Retinal pigment epithelial cell (primary cell): ENCODE measurements at regions not wholly inside any gene's neighbourhood (a gene's known extent, or its start where the extent isn't known, plus 50 kb on each side); places are given as distances from the start of the nearest gene placed in this dataset.
"Not testable (repeated sequence)": the region's sequence is repeated elsewhere in the genome, so short reads cannot be mapped to it uniquely, and the experiment has no call there.

Source experiments
- DNase-seq: peaks from one replicate; pipeline ENCODE4 v3.0.0-alpha.2; 2010; ENCODE audit warnings: low read depth
- H3K4me3 ChIP-seq: 2 replicates; pipeline ENCODE4 v1.5.1; 2011; ENCODE audit warnings: mild to moderate bottlenecking, low read length, control low read depth, moderate library complexity
- CTCF ChIP-seq: conservative IDR thresholded peaks from 2 replicates; pipeline ENCODE4 v1.5.1; 2011; ENCODE audit warnings: low read depth, low read length, control low read depth, inconsistent platforms

GRCh38 chr18:8517276-8517675, 92.0 kb upstream of the RAB12 start:
- TF ChIP-seq CTCF = no peak
- H3K4me3 ChIP-seq = no peak overlapping the region
- no peak for DNase-seq

GRCh38 chr18:8519102-8519501, 90.1 kb upstream of the RAB12 start:
- DNase-seq = no peak
- no peak for TF ChIP-seq CTCF
- H3K4me3 ChIP-seq = no peak overlapping the region

DNA sequence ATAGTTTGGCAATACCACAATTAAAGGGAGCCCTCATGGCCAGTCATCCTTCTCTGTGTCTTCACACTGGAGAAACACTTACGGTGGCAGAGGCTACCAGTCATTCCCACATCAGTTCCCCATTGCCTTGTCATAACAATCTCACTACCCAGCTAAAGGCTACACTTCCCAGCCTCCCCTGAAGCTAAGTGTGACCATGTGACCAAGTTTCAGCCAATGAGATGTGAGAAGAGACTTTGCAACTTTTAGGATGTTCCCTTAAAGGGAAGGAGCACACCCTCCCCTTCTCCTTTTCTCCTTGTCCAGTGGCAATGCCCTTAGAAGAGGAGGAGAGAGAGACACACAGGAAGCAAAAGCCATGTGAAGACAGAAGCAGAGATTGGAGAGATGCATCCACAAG, 89.0 kb upstream of the RAB12 start:
- no peak for DNase-seq
- H3K4me3 ChIP-seq = no peak overlapping the region
- no peak for TF ChIP-seq CTCF

DNA sequence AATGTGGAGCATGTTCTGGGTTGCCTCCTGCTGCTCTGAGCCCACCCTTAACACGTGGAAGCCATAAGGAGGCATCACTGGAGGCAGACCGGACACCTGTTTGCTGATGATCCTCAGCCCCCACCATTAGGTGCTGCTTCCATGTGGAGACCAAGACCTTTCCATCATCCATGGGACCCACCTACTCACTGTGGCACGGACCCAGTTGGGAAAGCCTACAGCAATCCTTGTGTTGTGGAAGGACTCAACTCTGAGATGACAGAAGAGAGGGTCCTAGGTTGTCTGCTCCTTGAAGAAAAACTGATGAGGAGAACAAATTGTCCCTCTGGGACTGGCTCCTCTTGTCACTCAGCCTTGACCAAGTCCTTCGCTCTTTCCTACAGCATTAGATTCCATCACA, 86.5 kb upstream of the RAB12 start:
- H3K4me3 ChIP-seq = no peak overlapping the region
- TF ChIP-seq CTCF = no peak
- DNase-seq = no peak

DNA sequence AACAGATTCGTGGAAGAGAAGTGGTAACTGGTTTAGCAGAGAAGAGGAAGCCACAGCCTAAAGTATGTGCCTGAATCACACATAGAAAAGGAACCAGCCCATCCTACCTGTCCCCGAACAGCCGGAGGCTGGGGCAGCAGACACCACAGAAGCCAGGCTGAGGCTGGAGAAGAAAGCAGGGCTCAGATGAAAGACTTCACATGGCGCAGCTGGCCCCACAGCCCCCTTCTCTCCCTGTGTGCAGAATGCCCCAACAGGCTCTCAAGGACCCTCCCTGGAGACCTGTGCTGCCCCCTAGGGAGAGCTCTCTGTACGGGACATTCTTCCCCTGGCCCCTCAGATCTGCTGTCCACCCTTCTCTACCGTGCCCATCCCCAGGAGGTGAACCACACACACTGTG, 83.5 kb upstream of the RAB12 start:
- no peak for DNase-seq
- no peak overlapping the region for H3K4me3 ChIP-seq
- TF ChIP-seq CTCF = peak; percentile 34

- no peak for DNase-seq
- no peak overlapping the region for H3K4me3 ChIP-seq
- TF ChIP-seq CTCF = no peak
Measured at GRCh38 chr18:8526332-8526731, 82.9 kb upstream of the RAB12 start.

DNA sequence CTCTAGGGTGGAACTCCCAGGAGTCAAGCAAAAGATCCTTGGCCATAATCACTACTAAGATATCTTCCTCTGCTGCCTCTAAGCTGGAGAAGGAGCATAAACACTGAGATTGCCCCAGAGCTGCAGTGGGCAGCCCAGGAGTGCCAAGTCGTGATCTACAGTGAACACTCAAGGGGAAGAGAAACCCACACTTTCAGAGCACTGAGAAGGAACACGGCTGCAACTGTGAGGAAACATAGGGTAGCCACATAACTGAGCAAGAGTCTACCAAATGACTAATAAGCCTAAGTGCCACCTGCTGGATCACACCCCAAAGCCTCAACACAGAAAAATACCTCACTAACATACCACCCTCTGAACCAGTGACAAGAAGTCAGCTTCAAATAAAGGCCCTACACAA, 79.6 kb upstream of the RAB12 start:
- no peak overlapping the region for H3K4me3 ChIP-seq
- DNase-seq = no peak
- no peak for TF ChIP-seq CTCF

DNA sequence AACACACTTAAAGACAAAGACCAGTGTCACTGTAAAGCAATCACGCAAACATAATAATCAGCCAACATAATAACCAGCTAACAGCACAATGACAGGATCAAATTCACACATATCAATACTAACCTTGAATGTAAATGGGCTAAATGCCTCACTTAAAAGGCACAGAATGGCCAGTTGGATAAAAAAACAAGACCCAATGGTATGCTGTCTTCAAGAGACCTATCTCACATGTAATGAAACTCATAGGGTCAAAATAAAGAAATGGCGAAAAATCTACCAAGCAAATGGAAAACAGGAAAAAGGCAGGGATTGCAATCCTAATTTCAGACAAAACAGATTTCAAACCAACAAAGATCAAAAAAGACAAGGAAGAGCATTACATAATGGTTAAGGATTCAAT, 78.2 kb upstream of the RAB12 start:
- not testable (repeated sequence) for DNase-seq, H3K4me3 ChIP-seq
